HCT116 (cell line): ENCODE measurements at regions not wholly inside any gene's neighbourhood (a gene's known extent, or its start where the extent isn't known, plus 50 kb on each side); places are given as distances from the start of the nearest gene placed in this dataset.

Experiments
- ATAC-seq: fragments of 200-7000 bp; cut with Tn5 transposase; 2 replicates; pipeline ENCODE4 v1.9.1; 2020; ENCODE audit warnings: mild to moderate bottlenecking, moderate library complexity
- BruUV-seq: library from RNA; stranded (reverse); fragments of 400-500 nt; replicated peaks from 2 replicates; lab custom pipeline; 2021; lab: Mats Ljungman, UMichigan
- CTCF ChIA-PET: fragments of 300-600 bp; sonication (Branson Sonifier 250); formaldehyde crosslinking; loops from one replicate; lab custom pipeline; 2021; ENCODE audit warnings: antibody characterized with exemption; lab: Charles Lee
- POLR2A ChIA-PET: fragments of 300-600, 350-600 bp; sonication (Branson Sonifier 250); formaldehyde crosslinking; loops from one replicate; lab custom pipeline; 2021; ENCODE audit warnings: antibody characterized with exemption; lab: Charles Lee
- RAD21 ChIA-PET, 2 experiments: fragments of 300-600 bp; sonication (Branson Sonifier 250); formaldehyde crosslinking; loops; one replicate each; lab custom pipeline; 2023; ENCODE audit warnings: low total read pairs in 2 of 2; ENCODE audit not compliant: uncharacterized antibody in 2 of 2, unreplicated experiment in 2 of 2, low non-redundant PET in 1 of 2; lab: Charles Lee
- DNase-seq: peaks from one replicate; pipeline ENCODE4 v3.0.0-alpha.2; 2010; ENCODE audit warnings: low read depth, low spot score
- H2AFZ ChIP-seq: fragments of 200-600 bp; shearing (Covaris generic), sonication (generic); 2 replicates; pipeline ENCODE4 v1.6.1; 2017; ENCODE audit warnings: low read depth, mixed run types, mixed read lengths, antibody characterized with exemption, low read length; ENCODE audit not compliant: poor library complexity, severe bottlenecking
- H3K27ac ChIP-seq: 2 replicates; pipeline ENCODE4 v1.5.1; 2012; ENCODE audit warnings: low read depth, low read length
- H3K27me3 ChIP-seq: fragments of 200-600 bp; sonication (generic); 2 replicates; pipeline ENCODE4 v1.6.1; 2016; ENCODE audit warnings: mixed run types, low read length, mixed read lengths; ENCODE audit not compliant: insufficient read depth
- H3K36me3 ChIP-seq, 2 experiments: fragments of 200-500 bp in 1 of 2; fragments of 200-600 bp in 1 of 2; sonication (Bioruptor generic) in 1 of 2; sonication (generic) in 1 of 2; 2 replicates each; pipeline versions ENCODE4 v1.5.1 to v1.6.1; 2014 to 2016; ENCODE audit warnings: low read length in 2 of 2, inconsistent platforms in 1 of 2, mixed read lengths in 1 of 2, mixed run types in 1 of 2; ENCODE audit not compliant: insufficient read depth in 2 of 2, control insufficient read depth in 1 of 2
- H3K4me1 ChIP-seq, 2 experiments: fragments of 200-600 bp in 1 of 2; sonication (generic) in 1 of 2; 2 replicates each; pipeline versions ENCODE4 v1.5.1 to v1.6.1; 2012 to 2017; ENCODE audit warnings: low read length in 2 of 2, inconsistent platforms in 1 of 2, mild to moderate bottlenecking in 1 of 2, mixed read lengths in 1 of 2, mixed run types in 1 of 2, moderate library complexity in 1 of 2; ENCODE audit not compliant: insufficient read depth in 2 of 2, control insufficient read depth in 1 of 2
- H3K4me2 ChIP-seq: fragments of 200-600 bp; sonication (generic); 2 replicates; pipeline ENCODE4 v1.6.1; 2017; ENCODE audit warnings: mixed run types, low read length, mixed read lengths
- H3K4me3 ChIP-seq, 2 experiments: fragments of 200-600 bp in 1 of 2; sonication (generic) in 1 of 2; replicated peaks in 1 of 2; 2 replicates each; pipeline ENCODE4 v1.5.1; 2011 to 2016; ENCODE audit warnings: low read length in 2 of 2, control low read depth in 1 of 2, low read depth in 1 of 2, mild to moderate bottlenecking in 1 of 2, mixed read lengths in 1 of 2, mixed run types in 1 of 2
- H3K79me2 ChIP-seq: fragments of 200-600 bp; sonication (generic); 2 replicates; pipeline ENCODE4 v1.6.1; 2017; ENCODE audit warnings: mild to moderate bottlenecking, mixed run types, low read length, moderate library complexity, mixed read lengths; ENCODE audit not compliant: insufficient read depth
- H3K9ac ChIP-seq: fragments of 200-600 bp; sonication (generic); 2 replicates; pipeline ENCODE4 v1.6.1; 2016; ENCODE audit warnings: low read length, mixed read lengths
- H3K9me2 ChIP-seq: fragments of 200-600 bp; sonication (generic), shearing (Covaris generic); 2 replicates; pipeline ENCODE4 v1.6.1; 2017; ENCODE audit warnings: mixed run types, mild to moderate bottlenecking, moderate library complexity; ENCODE audit not compliant: insufficient read depth
- H3K9me3 ChIP-seq, 2 experiments: fragments of 200-500 bp in 1 of 2; fragments of 200-600 bp in 1 of 2; sonication (Bioruptor generic) in 1 of 2; sonication (generic) in 1 of 2; 2 replicates each; pipeline ENCODE4 v1.6.1; 2014 to 2017; ENCODE audit warnings: low read length in 2 of 2, mixed read lengths in 2 of 2, inconsistent platforms in 1 of 2, low read depth in 1 of 2, mild to moderate bottlenecking in 1 of 2, mixed run types in 1 of 2, moderate library complexity in 1 of 2; ENCODE audit not compliant: control insufficient read depth in 1 of 2, insufficient read depth in 1 of 2
- H4K20me1 ChIP-seq: fragments of 200-600 bp; sonication (generic), shearing (Covaris generic); 2 replicates; pipeline ENCODE4 v1.6.1; 2017; ENCODE audit warnings: mixed run types, mild to moderate bottlenecking, moderate library complexity; ENCODE audit not compliant: insufficient read depth
- ATF3 ChIP-seq: IDR thresholded peaks from 2 replicates; pipeline ENCODE4 v1.6.1; 2012
- CBX3 ChIP-seq: IDR thresholded peaks from 2 replicates; pipeline ENCODE4 v1.6.1; 2012; ENCODE audit warnings: low read depth
- CEBPB ChIP-seq: IDR thresholded peaks from 2 replicates; pipeline ENCODE4 v1.6.1; 2012; ENCODE audit warnings: low read depth
- CTCF ChIP-seq, 3 experiments: fragments of 200-600 bp in 1 of 3; sonication (generic) in 1 of 3; IDR thresholded peaks in 2 of 3; conservative IDR thresholded peaks in 1 of 3; 2 replicates each; pipeline ENCODE4 v1.5.1; 2012 to 2017; ENCODE audit warnings: low read depth in 2 of 3, low read length in 2 of 3, antibody characterized with exemption in 1 of 3, borderline replicate concordance in 1 of 3, control low read depth in 1 of 3, mild to moderate bottlenecking in 1 of 3, mixed read lengths in 1 of 3, mixed run types in 1 of 3, moderate library complexity in 1 of 3; ENCODE audit not compliant: insufficient read depth in 1 of 3
- EGR1 ChIP-seq: IDR thresholded peaks from 2 replicates; pipeline ENCODE4 v1.6.1; 2012; ENCODE audit warnings: low read depth
- ELF1 ChIP-seq: IDR thresholded peaks from 2 replicates; pipeline ENCODE4 v1.6.1; 2012; ENCODE audit warnings: low read depth, borderline replicate concordance
- EZH2 ChIP-seq: fragments of 200-600 bp; sonication (generic); IDR thresholded peaks from 2 replicates; pipeline ENCODE4 v1.6.1; 2017; ENCODE audit warnings: antibody characterized with exemption, mixed run types
- FOSL1 ChIP-seq: IDR thresholded peaks from 2 replicates; pipeline ENCODE4 v1.6.1; 2012; ENCODE audit warnings: low read depth
- MAX ChIP-seq: IDR thresholded peaks from 2 replicates; pipeline ENCODE4 v1.6.1; 2012
- POLR2A ChIP-seq: IDR thresholded peaks from 2 replicates; pipeline ENCODE4 v1.7.0; 2011; ENCODE audit warnings: borderline replicate concordance; ENCODE audit not compliant: insufficient read depth, insufficient read length; ENCODE audit errors: extremely low read depth
- POLR2AphosphoS5 ChIP-seq: IDR thresholded peaks from 2 replicates; pipeline ENCODE4 v1.6.1; 2011; ENCODE audit warnings: mild to moderate bottlenecking, low read depth, low read length, moderate library complexity
- RAD21 ChIP-seq: IDR thresholded peaks from 2 replicates; pipeline ENCODE4 v1.6.1; 2012; ENCODE audit warnings: low read depth, mild to moderate bottlenecking
- REST ChIP-seq: IDR thresholded peaks from 2 replicates; pipeline ENCODE4 v1.6.1; 2012; ENCODE audit warnings: low read depth
- SIN3A ChIP-seq: IDR thresholded peaks from 2 replicates; pipeline ENCODE4 v1.6.1; 2012; ENCODE audit warnings: low read depth
- ZBTB33 ChIP-seq: IDR thresholded peaks from 2 replicates; pipeline ENCODE4 v1.6.1; 2011; ENCODE audit warnings: mild to moderate bottlenecking, low read length, moderate library complexity; ENCODE audit not compliant: insufficient replicate concordance; ENCODE audit errors: extremely low read depth
- ZFX ChIP-seq: fragments of 450-650 bp; IDR thresholded peaks from 2 replicates; pipeline ENCODE4 v1.6.1; 2017
- ZNF274 ChIP-seq: fragments of 200-500 bp; sonication (Bioruptor generic); IDR thresholded peaks from 2 replicates; pipeline ENCODE4 v1.6.1; 2014; ENCODE audit warnings: mild to moderate bottlenecking, low read depth, low read length, inconsistent platforms
- intact Hi-C: fragments of 100-400 bp; cut with micrococcal nuclease; formaldehyde crosslinking; loops from 2 replicates; pipeline ENCODE4 v1.10.0; 2022

GRCh38 chr21:38670861-38671260, 134.9 kb upstream of the ETS2 start:
- Histone ChIP-seq H3K9me2 (no peaks in the 10 kb centered on the region), H3K4me2 (no peak overlapping the region), H3K9me3 (no peaks in the 10 kb centered on the region), H3K9ac (no peak overlapping the region), H4K20me1 (no peaks in the 10 kb centered on the region), H3K4me3 (no peak overlapping the region), H3K27ac (no peak overlapping the region), H3K27me3 (no peaks in the 10 kb centered on the region), H3K36me3 (no peaks in the 10 kb centered on the region), H3K79me2 (no peaks in the 10 kb centered on the region), H2AFZ (no peak overlapping the region), H3K4me1 (no peaks in the 10 kb centered on the region)
- POLR2A ChIA-PET, result no interaction called here
- RAD21 ChIA-PET, result no interaction called here
- no peak for DNase-seq
- intact Hi-C loops, result no loop called here
- TF ChIP-seq CBX3 (no peak), ATF3 (no peak), EGR1 (no peak), ZFX (no peak), ZNF274 (no peak), CEBPB (no peak), FOSL1 (no peak), CTCF (IDR thresholded peaks at IDR 0.05 in 2 of 3, conservative IDR thresholded peaks at IDR 0.05 in 1 of 3; ENCODE audit: borderline replicate concordance in 1 of 3, insufficient read depth in 1 of 3, low read depth in 2 of 3, low read length in 2 of 3) (no peak), RAD21 (no peak), MAX (no peak), EZH2 (no peak), REST (no peak), POLR2AphosphoS5 (no peak), SIN3A (no peak), ELF1 (no peak), POLR2A (no peak), ZBTB33 (no peak)
- ATAC-seq, result no peak
- CTCF ChIA-PET, result interaction anchor here (1.5 to 1.7 kb wide), 2 partner anchors 38 to 468 kb away, joined by 3 to 7 read pairs; no protein-coding TSS in a partner anchor
- no TSS peak for BruUV-seq
